CD14-positive monocyte (primary cell): ENCODE measurements at regions not wholly inside any gene's neighbourhood (a gene's known extent, or its start where the extent isn't known, plus 50 kb on each side); places are given as distances from the start of the nearest gene placed in this dataset.

ENCODE experiments used
- DNase-seq, 3 donors: peaks; one replicate each; pipeline ENCODE4 v3.0.0-alpha.2; 2011 to 2022
- H2AFZ ChIP-seq: 2 replicates; pipeline ENCODE4 v1.6.0; 2012; ENCODE audit warnings: mild to moderate bottlenecking, low read depth, low read length, inconsistent platforms; ENCODE audit not compliant: insufficient read depth, poor library complexity, severe bottlenecking
- H3K27ac ChIP-seq, 2 donors: 1 replicate in 1 of 2; 2 replicates in 1 of 2; pipeline ENCODE4 v1.5.1; 2012 to 2013; ENCODE audit warnings: low read length in 2 of 2, control low read depth in 1 of 2, inconsistent platforms in 1 of 2, low read depth in 1 of 2, mild to moderate bottlenecking in 1 of 2
- H3K27me3 ChIP-seq, 2 donors: one replicate each; pipeline versions ENCODE4 v1.6.0 to v1.6.1; 2011 to 2013; ENCODE audit warnings: low read length in 2 of 2; ENCODE audit not compliant: control insufficient read depth in 2 of 2, insufficient read depth in 2 of 2
- H3K36me3 ChIP-seq, 2 donors: replicated peaks in 1 of 2; 1 replicate in 1 of 2; 2 replicates in 1 of 2; pipeline versions ENCODE4 v1.5.1 to v1.6.1; 2012 to 2013; ENCODE audit warnings: low read length in 2 of 2, control low read depth in 1 of 2, inconsistent platforms in 1 of 2, mild to moderate bottlenecking in 1 of 2; ENCODE audit not compliant: insufficient read depth in 2 of 2, control insufficient read depth in 1 of 2
- H3K4me1 ChIP-seq, 2 donors: 1 replicate in 1 of 2; 2 replicates in 1 of 2; pipeline versions ENCODE4 v1.5.1 to v1.6.1; 2012 to 2013; ENCODE audit warnings: low read length in 2 of 2, control low read depth in 1 of 2, inconsistent platforms in 1 of 2, mild to moderate bottlenecking in 1 of 2, moderate library complexity in 1 of 2; ENCODE audit not compliant: insufficient read depth in 2 of 2, control insufficient read depth in 1 of 2
- H3K4me2 ChIP-seq: replicated peaks from 2 replicates; pipeline ENCODE3; 2012; ENCODE audit warnings: low read length, moderate library complexity, mild to moderate bottlenecking; ENCODE audit not compliant: poor library complexity, severe bottlenecking; ENCODE audit errors: extremely low read depth
- H3K4me3 ChIP-seq, 3 experiments: fragments of 200-600 bp in 1 of 3; sonication (generic) in 1 of 3; replicated peaks in 1 of 3; 1 replicate in 2 of 3; 2 replicates in 1 of 3; pipeline ENCODE4 v1.5.1; 2011 to 2013; ENCODE audit warnings: low read length in 3 of 3, mild to moderate bottlenecking in 3 of 3, control low read depth in 2 of 3, low read depth in 2 of 3, inconsistent platforms in 1 of 3, moderate library complexity in 1 of 3
- H3K79me2 ChIP-seq: 2 replicates; pipeline ENCODE4 v1.6.0; 2012; ENCODE audit warnings: mild to moderate bottlenecking, control low read depth, inconsistent platforms, low read length, moderate library complexity; ENCODE audit not compliant: insufficient read depth
- H3K9ac ChIP-seq: 2 replicates; pipeline ENCODE4 v1.6.0; 2017; ENCODE audit warnings: low read length, mild to moderate bottlenecking; ENCODE audit not compliant: insufficient read depth, poor library complexity, severe bottlenecking
- H3K9me3 ChIP-seq, 2 donors: replicated peaks in 1 of 2; 1 replicate in 1 of 2; 2 replicates in 1 of 2; pipeline versions ENCODE4 v1.5.1 to v1.6.1; 2012 to 2013; ENCODE audit warnings: low read length in 2 of 2, control low read depth in 1 of 2; ENCODE audit not compliant: control insufficient read depth in 1 of 2, insufficient read depth in 1 of 2
- H4K20me1 ChIP-seq: 2 replicates; pipeline ENCODE4 v1.6.0; 2012; ENCODE audit warnings: mild to moderate bottlenecking, low read length, control low read depth, moderate library complexity; ENCODE audit not compliant: insufficient read depth
- H3K27ac Mint-ChIP-seq, 7 donors: one replicate each; pipeline ENCODE4 v1.8.0; 2020; ENCODE audit warnings: mild to moderate bottlenecking in 7 of 7, mixed read lengths in 7 of 7, moderate library complexity in 6 of 7, inconsistent platforms in 2 of 7
- H3K27me3 Mint-ChIP-seq, 3 donors: one replicate each; pipeline ENCODE4 v1.8.0; 2021 to 2022; ENCODE audit warnings: low read depth in 3 of 3, mild to moderate bottlenecking in 3 of 3, mixed read lengths in 3 of 3, moderate library complexity in 3 of 3, inconsistent platforms in 1 of 3
- H3K36me3 Mint-ChIP-seq, 2 donors: one replicate each; pipeline ENCODE4 v1.8.0; 2020; ENCODE audit warnings: mixed read lengths in 2 of 2, inconsistent platforms in 1 of 2, mild to moderate bottlenecking in 1 of 2
- H3K4me1 Mint-ChIP-seq: one replicate; pipeline ENCODE4 v1.8.0; 2020; ENCODE audit warnings: mild to moderate bottlenecking, mixed read lengths
- H3K4me3 Mint-ChIP-seq, 2 donors: one replicate each; pipeline ENCODE4 v1.8.0; 2020; ENCODE audit warnings: mild to moderate bottlenecking in 2 of 2, mixed read lengths in 2 of 2, moderate library complexity in 1 of 2
- H3K9me3 Mint-ChIP-seq, 7 donors: one replicate each; pipeline ENCODE4 v1.8.0; 2020 to 2022; ENCODE audit warnings: mixed read lengths in 7 of 7, mild to moderate bottlenecking in 6 of 7, moderate library complexity in 6 of 7, inconsistent platforms in 2 of 7
- WGBS: methylation state at CpG from one replicate; pipeline ENCODE4 v1.1.5; 2013; ENCODE audit warnings: missing lambda C conversion rate; ENCODE audit not compliant: insufficient coverage; 5-methylcytosine and 5-hydroxymethylcytosine counted together
- intact Hi-C, 2 donors: fragments of 100-400 bp; cut with micrococcal nuclease; formaldehyde crosslinking; loops; one replicate each; pipeline versions ENCODE4 v1.15.0 to v1.15.1; 2023
- TF ChIP-seq, protein P1 (sequence below): fragments of 200-600 bp; IDR thresholded peaks from one replicate; pipeline ENCODE4 v1.8.0; 2022; ENCODE audit warnings: antibody characterized with exemption, mild to moderate bottlenecking

DNA sequence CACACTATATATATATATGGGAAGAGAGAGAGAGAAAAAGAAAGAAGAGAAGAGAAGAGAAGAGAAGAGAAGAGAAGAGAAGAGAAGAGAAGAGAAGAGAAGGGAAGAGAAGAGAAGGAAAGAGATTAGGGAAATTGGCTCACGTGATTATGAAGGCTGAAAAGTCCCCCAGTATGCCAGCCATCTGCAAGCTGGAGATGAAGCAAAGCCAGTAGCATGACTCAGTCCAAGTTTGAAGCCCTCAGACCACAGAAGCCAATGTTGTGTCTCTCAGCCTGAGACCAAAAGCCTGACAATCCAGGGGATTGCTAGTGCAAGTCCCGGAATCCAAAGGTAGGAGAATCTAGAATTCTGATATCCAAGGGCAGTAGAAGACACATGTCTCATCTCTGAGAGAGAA is 206.3 kb upstream of the PRSS1 start:
- peak in 2 of 3 donors; percentile 16 to 71 for DNase-seq
- H3K27me3 ChIP-seq, result no peaks in the 10 kb centered on the region
- Mint-ChIP-seq H3K36me3 (no peaks in the 10 kb centered on the region), H3K27ac (no peak overlapping the region), H3K4me3 (no peak overlapping the region), H3K9me3 (no peaks in the 10 kb centered on the region), H3K27me3 (peaks cover 0 to 2% (median 1%) of the 10 kb centered on the region in 3 donors), H3K4me1 (peaks cover 6% of the 10 kb centered on the region)
- H2AFZ ChIP-seq, result peak overlapping the region; percentile 6
- no peak overlapping the region for H3K9ac ChIP-seq
- H3K4me1 ChIP-seq, result peaks cover 3 to 7% of the 10 kb centered on the region in 2 donors
- no peak overlapping the region for H3K27ac ChIP-seq
- no peaks in the 10 kb centered on the region for H3K9me3 ChIP-seq
- intact Hi-C loops, result no loop called here
- TF ChIP-seq, protein P1, sequence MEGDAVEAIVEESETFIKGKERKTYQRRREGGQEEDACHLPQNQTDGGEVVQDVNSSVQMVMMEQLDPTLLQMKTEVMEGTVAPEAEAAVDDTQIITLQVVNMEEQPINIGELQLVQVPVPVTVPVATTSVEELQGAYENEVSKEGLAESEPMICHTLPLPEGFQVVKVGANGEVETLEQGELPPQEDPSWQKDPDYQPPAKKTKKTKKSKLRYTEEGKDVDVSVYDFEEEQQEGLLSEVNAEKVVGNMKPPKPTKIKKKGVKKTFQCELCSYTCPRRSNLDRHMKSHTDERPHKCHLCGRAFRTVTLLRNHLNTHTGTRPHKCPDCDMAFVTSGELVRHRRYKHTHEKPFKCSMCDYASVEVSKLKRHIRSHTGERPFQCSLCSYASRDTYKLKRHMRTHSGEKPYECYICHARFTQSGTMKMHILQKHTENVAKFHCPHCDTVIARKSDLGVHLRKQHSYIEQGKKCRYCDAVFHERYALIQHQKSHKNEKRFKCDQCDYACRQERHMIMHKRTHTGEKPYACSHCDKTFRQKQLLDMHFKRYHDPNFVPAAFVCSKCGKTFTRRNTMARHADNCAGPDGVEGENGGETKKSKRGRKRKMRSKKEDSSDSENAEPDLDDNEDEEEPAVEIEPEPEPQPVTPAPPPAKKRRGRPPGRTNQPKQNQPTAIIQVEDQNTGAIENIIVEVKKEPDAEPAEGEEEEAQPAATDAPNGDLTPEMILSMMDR, result no peak
- no peak overlapping the region for H3K4me3 ChIP-seq
- no peaks in the 10 kb centered on the region for H4K20me1 ChIP-seq
- WGBS, result 63% methylated on average over 1 of the region's 2 CpGs
- no peaks in the 10 kb centered on the region for H3K79me2 ChIP-seq
- H3K4me2 ChIP-seq, result no peak overlapping the region
- H3K36me3 ChIP-seq, result no peaks in the 10 kb centered on the region

DNA sequence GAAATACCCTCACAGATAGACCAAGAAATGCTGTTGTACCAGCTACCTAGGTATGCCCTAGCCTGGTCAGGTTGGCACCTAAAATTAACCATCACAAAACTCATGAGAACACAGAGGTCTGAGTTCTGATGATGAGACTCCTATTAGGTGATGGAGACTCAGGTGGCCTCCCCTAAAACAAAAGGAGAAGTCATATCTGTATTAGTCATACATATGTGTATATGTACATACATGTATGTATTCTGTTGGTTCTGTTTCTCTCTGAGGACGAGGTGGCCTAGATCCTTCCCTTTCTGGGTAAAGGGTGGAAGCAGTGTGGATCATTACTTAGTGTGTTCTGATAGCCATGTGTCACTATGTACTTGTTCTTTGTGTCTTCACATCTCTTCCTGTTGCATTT is 207.2 kb upstream of the PRSS1 start:
- H3K79me2 ChIP-seq, result no peaks in the 10 kb centered on the region
- H3K27ac Mint-ChIP-seq, result no peak overlapping the region
- no peaks in the 10 kb centered on the region for H3K36me3 ChIP-seq
- H3K4me1 ChIP-seq, result peaks cover 3 to 7% of the 10 kb centered on the region in 2 donors
- no peak overlapping the region for H3K4me2 ChIP-seq
- H3K9ac ChIP-seq, result no peak overlapping the region
- no peak overlapping the region for H3K4me3 ChIP-seq
- no peak overlapping the region for H3K27ac ChIP-seq
- no peaks in the 10 kb centered on the region for H3K9me3 ChIP-seq
- peaks cover 6% of the 10 kb centered on the region for H3K4me1 Mint-ChIP-seq
- no peaks in the 10 kb centered on the region for H3K27me3 ChIP-seq
- intact Hi-C loops, result no loop called here
- DNase-seq, result peak in 1 of 3 donors; percentile 22
- H4K20me1 ChIP-seq, result no peaks in the 10 kb centered on the region
- no peak overlapping the region for H3K4me3 Mint-ChIP-seq
- WGBS, result no CpG with 5 or more reads among the region's 1 CpG
- H3K9me3 Mint-ChIP-seq, result no peaks in the 10 kb centered on the region
- peaks cover 0 to 2% (median 1%) of the 10 kb centered on the region in 3 donors for H3K27me3 Mint-ChIP-seq
- no peak overlapping the region for H2AFZ ChIP-seq
- TF ChIP-seq, protein P1, result no peak
- no peaks in the 10 kb centered on the region for H3K36me3 Mint-ChIP-seq
